HG02943 (cell line): ENCODE measurements at regions not wholly inside any gene's neighbourhood (a gene's known extent, or its start where the extent isn't known, plus 50 kb on each side); places are given as distances from the start of the nearest gene placed in this dataset.
"Not testable (repeated sequence)": the region's sequence is repeated elsewhere in the genome, so short reads cannot be mapped to it uniquely, and the experiment has no call there.

Experiments
- ATAC-seq: cut with Tn5 transposase; IDR thresholded peaks from one replicate; pipeline ENCODE4 v1.9.1; 2021; ENCODE audit warnings: mild to moderate bottlenecking, low read depth, moderate library complexity; ENCODE audit not compliant: unreplicated experiment

DNA sequence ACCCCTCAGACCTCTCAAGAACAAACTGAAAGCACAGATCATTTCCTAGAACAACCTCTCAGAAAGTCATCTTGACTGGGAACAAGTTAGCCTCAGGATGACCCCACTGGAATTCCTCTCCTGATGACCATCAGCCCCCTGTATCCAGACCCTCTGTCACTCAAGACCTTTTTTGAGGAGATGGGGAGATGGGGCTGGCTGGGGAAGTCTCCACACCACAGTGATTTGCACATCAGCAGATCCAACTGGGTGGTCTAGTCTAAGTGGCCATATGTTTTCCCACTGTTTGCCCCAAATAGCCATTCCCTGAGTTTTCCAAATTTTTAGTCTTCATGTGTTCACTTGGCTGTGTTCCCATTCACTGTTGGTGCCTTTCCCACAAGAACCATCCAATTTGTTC is 452.4 kb upstream of the NPVF start:
- ATAC-seq = no peak

GRCh38 chr7:25684360-25684759 is 456.1 kb upstream of the NPVF start:
- ATAC-seq = no peak

DNA sequence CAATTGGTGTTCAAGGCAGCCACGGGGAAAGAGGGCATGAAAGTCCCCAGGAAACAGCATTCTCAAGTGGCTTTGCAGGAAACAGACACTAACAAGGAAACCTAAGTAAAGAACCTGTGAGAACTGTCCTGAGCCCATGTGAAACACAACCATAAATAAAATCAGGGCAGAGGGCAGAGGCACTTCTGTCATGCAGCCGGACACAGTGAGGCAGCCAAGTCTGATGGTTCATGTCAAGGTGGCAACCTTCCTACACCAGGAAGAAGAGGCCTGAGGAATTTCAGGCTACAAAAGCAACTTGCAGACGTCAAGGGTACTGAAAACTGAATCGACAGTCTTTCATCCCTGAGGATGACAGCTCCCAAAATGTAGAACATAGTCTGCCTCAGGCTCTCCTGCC is 458.2 kb upstream of the NPVF start:
- ATAC-seq = no peak

- no peak for ATAC-seq
Observed at GRCh38 chr7:25694211-25694610, 457.8 kb upstream of the NFE2L3 start.

DNA sequence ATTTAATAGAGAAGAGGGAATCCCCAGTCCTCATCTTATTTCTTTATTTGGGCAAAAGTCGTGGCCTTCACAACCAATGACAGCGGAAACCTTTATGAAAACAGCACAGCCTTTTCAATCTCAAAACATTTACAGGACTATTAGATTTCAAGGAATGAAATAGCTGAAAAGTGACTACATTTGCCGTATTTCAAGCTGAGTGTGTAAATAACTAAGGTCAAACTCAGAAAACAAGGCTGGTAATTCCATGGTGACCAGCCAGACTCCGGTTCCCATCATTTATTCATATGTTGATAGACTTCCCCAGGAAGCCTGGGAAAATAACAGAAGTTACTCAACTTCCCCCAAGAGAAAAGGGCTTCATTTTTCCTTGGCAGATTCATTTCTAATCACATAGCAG is 457.3 kb upstream of the NFE2L3 start:
- ATAC-seq = no peak

DNA sequence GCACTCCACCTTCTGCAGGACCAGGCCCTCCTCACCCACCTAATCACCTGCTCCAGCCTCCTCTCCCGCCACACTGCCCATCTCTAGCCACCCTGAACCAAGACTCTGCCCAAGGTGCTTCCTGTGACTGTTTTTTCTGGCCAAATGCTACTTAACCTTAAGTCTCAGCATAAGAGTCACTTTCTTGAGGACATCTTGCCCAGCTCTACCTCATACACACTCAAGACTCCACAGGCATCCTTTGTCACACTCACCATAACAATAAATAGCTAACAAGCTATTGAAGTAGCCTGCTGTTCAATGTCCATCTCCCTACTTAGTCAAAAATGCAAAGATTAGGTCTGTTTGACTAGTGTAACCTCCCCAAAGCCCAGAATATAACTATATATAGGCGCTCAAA is 455.4 kb upstream of the NFE2L3 start:
- ATAC-seq = no peak

GRCh38 chr7:25698451-25699113 is 453.4 kb upstream of the NFE2L3 start:
- no peak for ATAC-seq

DNA sequence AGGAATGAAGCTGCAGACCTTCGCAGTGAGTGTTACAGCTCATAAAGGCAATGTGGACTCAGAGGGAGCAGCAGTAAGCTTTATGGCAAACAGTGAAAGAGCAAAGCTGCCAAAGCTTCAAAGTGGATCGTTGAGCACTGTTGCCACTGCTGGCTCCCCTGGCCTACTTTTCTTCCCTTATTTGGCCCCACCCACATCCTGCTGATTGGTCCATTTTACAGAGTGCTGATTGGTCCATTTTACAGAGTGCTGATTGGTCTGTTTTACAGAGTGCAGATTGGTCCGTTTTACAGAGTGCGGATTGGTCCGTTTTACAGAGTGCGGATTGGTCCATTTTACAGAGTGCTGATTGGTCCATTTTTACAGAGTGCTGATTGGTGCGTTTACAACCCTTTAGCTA is 451.9 kb upstream of the NFE2L3 start:
- not testable (repeated sequence) for ATAC-seq

DNA sequence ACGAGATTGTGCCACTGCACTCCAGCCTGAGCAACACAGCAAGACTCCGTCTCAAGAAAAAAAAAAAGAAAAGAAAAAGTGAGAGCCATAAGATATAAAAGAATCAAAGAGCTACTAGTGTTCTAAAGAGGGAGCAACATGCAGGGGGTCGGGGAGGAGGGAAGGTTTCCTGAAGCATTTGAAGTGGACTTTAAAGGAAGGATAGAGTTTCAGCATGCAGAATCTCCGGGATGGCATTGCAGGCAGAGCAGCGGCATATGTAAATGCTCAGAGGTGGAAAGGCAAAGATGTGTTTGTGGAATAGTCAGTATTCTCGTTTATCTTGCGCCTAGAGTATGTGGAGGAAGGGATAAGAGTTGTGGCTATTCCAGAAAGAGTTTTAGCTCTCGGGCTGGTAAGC is 447.6 kb upstream of the NFE2L3 start:
- no peak for ATAC-seq

GRCh38 chr7:25706764-25707163 is 445.2 kb upstream of the NFE2L3 start:
- no peak for ATAC-seq

GRCh38 chr7:25707768-25708620 is 444.0 kb upstream of the NFE2L3 start:
- no peak for ATAC-seq

- no peak for ATAC-seq
Observed at GRCh38 chr7:25710959-25711358, 441.0 kb upstream of the NFE2L3 start.

- ATAC-seq = no peak
Observed at GRCh38 chr7:25711940-25712339, 440.1 kb upstream of the NFE2L3 start.

DNA sequence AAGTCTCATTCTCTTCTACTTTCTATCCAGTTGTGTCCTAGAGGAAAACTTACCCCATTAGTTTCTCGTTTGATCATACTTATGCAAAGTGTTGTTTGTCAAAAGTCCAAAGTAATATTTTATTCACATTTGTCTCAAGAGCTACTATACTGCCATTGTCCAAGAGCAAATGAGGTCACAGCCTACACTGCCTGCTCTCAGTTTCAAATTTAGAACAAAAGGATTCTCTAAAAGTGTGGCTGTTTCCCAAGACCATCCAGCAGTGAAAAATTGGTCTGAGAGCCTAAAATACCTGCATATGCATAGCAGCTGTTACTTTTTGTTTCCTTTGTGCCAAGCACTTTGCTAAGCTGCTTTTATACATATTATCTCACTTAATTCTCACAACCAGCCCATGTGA is 439.5 kb upstream of the NFE2L3 start:
- no peak for ATAC-seq

- no peak for ATAC-seq
Observed at GRCh38 chr7:25714013-25714412, 438.0 kb upstream of the NFE2L3 start.

- ATAC-seq = no peak
Observed at GRCh38 chr7:25716421-25716820, 435.6 kb upstream of the NFE2L3 start.

DNA sequence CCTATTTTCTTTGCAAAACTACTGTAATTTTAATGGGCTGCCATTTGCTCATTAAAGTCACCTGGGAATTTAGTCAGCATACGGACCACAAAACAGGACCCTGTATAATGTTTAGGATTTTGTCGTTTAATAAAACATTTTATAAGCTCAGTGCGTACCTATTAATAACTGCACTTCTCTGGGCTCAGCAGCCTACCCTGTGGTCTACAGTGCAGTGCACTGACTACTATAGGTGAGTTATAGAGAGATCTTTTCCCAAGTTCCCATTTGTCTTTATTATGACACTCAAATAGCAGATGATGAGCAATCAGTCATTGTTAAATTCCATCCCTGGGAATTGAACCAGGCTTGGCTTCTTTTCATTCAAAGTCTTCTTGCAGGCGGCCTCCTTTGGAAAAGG is 433.4 kb upstream of the NFE2L3 start:
- ATAC-seq = no peak

DNA sequence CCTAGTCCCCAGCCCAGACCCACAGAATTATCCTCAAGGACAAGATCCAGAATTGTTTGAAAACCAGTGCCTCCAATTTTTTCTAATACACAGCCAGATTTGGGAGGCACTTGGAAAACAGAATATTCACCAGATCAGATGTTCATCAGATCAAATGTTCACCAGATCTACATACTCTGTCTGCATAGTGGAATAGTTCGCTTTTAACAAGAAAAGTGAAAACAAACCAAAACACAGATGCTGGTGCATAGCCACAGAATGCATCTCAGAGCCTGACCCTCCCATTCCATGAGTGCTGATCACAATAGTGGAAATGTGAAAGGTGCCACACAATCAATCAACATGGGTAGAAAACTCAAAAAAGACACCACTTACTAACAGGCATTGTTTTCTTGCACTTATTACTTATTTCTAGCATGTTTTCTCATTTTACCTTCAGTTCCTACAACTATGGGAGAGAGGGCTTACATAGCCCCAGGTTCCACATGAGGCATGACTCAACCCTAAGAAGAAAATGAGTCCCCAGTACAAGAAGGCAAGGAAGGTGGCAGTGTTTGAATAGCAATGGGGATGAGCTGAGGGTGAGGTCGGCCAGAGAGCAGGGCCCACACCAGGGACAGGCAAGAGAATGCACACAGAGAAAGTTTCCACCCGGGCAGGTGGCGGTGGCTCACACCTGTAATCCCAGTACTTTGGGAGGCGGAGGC is 432.7 kb upstream of the NFE2L3 start:
- ATAC-seq = no peak

- ATAC-seq = no peak
Observed at GRCh38 chr7:25720427-25720826, 431.6 kb upstream of the NFE2L3 start.

DNA sequence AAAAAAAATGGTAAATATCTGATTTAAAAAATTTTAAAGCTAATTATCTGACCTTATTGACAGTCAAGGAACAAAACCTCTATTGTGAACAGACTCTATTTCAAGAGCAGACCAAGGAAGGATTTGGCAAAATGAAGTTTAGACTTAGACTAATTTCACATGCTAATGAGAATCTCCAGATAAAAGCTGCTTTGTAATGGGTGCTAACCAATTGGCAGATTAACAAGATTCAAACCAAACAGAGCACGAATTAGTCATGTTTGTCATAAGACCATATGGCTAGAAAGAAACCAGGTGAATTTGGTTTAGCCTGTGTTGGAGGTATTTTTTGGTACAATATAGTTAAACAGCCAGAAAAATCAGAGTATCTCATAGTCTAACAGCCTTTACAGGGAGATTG is 429.1 kb upstream of the NFE2L3 start:
- no peak for ATAC-seq

DNA sequence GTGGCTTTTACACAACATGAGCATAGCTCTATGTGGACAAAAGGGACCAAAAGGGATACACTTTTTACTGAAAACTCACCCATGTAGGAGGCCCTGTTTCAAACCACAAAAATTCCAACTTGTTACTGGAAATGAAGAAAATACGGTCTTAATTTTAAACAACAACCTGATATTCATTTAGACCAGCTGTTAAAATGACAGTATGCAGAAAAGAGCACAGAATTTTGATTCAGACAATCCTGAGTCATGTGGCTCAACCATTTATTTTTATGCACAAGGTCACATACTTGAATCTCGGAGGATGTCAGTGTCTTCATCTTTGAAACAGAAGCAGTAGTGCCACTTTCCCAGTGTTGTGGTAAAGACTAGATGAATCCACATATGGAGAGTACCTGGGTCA is 426.5 kb upstream of the NFE2L3 start:
- no peak for ATAC-seq
